GM19463 (cell line): ENCODE measurements at regions not wholly inside any gene's neighbourhood (a gene's known extent, or its start where the extent isn't known, plus 50 kb on each side); places are given as distances from the start of the nearest gene placed in this dataset.

ENCODE experiments used
- ATAC-seq: cut with Tn5 transposase; IDR thresholded peaks from one replicate; pipeline ENCODE4 v1.9.1; 2021; ENCODE audit warnings: mild to moderate bottlenecking, moderate library complexity; ENCODE audit not compliant: unreplicated experiment

DNA sequence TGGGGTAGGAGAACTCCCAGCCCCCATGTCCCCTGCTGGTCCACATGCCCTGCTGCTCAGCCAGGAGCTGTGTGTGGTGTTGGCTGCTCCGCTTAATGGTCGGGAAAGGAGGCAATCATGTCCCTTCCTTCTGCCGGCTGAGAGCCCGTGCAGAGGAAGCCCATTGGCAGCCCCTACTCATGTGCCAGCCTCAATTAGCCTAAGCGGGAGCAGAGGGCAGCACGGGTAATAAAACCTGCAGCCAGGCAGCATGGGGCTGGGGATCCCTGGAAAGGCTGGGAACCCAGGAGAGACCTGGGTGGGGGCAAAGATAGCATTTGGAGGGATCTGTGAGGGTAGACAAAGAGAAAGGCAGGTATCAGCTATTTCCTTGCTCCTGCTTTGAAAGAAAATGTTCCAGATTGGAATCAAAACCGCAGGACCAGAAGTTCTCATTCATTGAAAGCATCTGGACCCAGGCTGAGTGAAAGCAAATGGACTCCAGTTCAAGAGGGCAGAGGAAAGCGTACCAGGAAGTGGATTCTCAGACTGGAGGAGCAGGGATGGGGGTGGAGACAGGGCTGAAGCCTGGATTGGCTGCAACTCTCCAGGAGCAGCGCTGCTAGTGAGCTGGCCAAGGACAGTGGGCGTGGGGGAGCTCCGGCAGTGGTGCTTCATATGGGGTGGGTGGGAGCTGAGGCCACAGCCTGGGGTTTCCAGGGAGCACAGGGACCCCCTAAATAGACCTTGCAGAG is 103.4 kb upstream of the NECTIN1 start:
- no peak for ATAC-seq

DNA sequence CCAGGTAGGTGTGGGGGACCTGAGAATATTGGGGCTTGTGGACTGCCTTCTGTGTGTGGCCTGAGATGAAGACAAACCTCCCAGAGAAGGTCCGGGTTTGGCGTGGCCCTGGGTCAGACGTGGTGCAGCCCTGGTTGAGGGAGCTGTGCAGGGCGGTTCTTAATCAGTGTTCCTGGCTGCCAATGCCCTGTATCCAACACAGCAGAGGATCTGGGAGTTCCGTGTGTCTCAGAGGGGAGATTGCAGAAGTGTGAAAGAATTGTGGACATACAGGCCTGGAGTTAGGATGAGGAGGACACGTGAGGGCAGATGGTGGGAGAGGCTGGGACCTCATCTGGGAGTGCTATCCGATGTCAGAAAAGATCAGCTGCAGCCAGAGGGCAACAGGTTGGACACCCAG is 102.0 kb upstream of the NECTIN1 start:
- no peak for ATAC-seq

DNA sequence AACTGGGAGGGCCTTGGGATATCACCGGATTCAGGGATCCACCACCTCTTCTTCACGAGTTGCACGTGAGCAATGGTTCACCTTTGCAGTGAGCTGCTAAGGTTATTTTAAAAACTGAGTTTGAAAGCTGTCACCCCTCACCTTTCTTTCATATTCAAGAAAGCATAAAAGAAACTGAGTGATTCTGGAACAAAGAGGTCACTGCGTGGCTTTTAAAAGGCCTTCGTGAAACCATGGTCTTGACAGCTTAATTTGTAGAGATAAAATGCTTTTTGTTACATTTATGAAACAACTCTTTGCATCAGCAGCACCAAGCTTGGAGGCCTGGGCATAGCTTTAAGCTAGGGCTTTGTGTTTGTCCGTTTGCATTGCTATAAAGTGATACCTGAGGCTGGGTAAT is 101.4 kb upstream of the NECTIN1 start:
- ATAC-seq = no peak

DNA sequence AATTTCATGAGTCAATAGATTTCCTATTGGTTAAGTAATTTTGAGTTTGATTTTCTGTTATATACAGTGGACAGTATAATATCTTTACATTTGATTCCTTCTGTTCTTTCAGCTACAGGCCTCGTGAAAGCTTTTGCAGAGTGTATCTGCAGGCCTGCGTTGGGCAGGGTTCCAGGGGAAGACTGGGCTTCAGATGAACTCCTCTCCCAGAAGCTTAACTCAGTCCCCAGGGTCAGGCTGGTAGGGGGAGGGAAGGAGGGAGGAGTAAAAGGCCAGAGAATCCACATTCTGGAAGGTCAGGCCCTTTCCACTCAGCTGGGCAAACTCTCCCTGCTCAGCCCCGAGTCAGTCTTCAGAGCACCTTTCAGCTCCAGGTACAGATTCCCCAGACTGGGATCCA is 100.4 kb upstream of the NECTIN1 start:
- no peak for ATAC-seq

DNA sequence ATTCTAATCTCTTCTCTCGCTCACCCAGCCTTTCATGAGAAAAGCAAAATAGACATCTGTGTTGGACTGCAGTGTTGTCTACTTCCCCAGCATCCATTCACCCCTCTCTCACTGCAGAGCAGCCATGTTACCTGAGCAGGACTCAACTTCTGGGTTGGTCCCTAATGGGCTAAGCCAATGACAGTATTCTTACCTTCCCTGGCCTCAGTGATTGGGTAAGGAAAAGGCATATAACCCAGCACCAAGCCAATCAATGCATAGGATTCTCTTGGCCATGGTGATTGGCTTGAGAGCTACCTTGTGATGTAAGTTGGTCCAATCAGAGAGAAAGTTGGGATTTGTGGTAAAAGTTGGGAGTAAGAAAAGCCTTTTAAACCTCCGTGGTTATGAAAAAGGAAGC is 99.8 kb upstream of the NECTIN1 start:
- ATAC-seq = no peak

DNA sequence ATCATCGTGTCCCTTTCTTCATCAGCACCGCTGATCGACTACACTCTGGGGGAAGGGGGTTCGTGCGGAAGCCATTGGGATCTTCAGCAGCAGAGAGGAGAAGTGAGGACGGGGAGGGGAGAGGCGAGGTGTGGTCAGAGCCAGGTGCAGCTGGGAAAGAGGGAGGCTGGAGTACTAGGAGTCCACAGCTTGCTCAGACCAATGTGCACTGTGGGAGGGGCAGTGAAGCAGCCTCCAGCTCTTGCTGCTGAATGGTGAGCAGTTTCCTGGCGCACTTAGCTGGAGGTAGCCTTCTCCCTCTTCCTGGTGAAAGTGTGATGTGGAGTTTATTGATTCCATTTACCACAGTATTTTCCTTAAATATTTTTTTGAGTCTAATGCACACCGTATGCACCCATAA is 99.0 kb upstream of the NECTIN1 start:
- no peak for ATAC-seq

DNA sequence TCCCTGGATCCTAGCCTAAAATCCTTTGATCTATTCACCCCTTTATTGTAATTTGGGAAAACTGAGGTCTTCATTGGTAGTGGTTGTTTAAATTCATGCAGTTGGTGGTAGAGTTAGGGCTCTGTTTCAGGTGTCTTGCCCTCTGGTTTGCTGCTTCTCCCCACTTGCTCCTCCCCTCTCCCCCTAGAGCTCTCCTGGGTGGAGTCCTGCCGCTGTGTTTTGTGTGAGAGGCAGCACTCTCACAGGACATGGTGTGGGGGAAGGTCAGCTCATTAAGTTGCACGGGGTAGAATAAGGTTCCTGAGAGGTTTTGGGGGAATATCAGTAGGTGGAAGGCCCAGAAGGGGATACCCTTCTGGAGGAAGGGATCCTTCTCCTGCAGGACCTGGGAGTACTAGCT is 98.1 kb upstream of the NECTIN1 start:
- ATAC-seq = no peak

DNA sequence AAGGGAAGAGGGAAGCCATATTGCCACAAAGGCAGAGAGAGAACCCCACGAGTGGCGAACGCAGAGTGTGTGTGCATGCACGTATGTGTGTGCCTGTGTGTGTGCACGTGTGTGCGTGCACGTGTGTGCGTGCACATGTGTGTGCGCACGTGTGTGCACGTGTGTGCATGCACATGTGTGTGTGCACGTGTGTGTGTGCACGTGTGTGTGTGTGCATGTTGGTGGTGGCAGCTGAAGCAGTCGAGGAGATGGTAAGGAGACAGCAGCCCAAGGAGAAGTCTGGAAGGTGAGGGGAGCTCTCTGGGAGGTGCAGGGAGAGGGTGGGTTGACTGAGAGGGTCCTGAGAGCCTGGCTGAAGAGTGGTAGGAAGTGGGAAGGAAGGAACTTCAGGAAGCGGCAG is 94.1 kb upstream of the NECTIN1 start:
- no peak for ATAC-seq

DNA sequence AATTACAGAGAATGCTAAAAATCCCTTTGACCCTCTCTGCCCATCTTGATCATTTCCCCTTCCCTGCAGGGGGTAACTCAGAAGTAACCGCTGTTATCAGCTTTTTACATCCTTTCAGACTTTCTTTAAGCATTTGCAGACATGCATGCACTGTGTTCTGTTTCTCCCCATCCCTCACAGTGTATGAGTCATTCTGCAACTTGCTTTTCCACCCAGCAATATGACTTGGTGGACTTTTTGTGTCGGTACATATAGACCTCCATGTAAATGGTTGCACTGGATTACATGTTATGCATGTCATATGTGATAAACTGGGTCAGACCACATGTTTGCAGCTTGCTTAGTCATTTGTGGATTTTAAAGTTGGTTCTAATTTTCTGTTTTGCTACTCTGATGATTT is 87.7 kb upstream of the NECTIN1 start:
- ATAC-seq = no peak

DNA sequence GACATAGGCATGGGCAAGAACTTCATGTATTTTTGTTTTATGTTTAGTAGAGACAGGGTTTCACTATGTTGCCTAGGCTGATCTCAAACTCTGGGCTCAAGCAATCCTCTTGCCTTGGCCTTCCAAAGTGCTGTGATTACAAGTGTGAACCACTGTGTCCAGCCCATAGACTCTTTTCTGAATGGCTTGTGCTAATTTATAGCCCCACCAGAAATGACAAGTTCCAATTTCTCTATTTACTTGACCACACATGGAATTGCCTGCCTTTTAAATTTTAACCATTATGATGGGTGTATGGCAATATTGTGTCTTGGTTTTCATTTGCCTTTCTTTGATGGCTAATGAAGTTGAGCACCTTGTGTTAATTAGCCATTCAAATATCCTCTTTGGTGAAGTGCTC is 85.8 kb upstream of the NECTIN1 start:
- no peak for ATAC-seq

DNA sequence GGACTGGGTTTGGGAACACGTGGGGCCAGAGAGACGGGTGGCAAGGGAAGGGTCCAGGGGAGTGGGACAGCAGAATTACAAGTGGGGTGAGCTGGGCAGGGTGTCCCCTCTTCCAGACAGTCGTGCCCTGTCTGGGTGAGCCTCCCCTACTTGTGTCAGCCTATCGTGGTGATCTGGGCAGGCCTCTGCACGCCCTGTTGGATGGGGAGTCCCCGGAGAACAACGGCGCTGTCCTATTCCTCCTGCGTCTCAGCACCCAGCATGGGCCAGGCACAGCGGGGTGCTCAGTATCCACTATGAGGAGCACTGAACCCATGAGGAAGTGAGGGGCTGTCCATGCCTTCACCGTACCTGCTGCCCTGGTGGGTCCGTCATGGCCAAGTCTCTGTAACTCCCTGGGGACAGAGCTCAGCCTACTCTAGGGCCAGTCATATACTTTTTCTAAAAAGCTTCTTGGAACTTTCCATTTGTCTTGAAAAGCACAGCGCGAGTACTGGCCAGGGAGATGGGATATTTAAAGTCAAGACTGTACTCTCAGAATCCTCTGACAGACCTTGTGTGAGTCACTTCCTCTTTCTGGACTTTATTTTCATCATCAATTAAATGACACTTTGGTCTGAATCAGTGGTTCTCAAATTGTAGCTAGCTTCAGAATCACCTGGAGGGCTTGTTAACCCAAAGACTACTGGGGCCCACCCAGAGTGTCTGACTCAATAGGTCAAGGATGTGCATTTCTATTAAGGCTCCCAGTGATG is 81.7 kb upstream of the NECTIN1 start:
- no peak for ATAC-seq

DNA sequence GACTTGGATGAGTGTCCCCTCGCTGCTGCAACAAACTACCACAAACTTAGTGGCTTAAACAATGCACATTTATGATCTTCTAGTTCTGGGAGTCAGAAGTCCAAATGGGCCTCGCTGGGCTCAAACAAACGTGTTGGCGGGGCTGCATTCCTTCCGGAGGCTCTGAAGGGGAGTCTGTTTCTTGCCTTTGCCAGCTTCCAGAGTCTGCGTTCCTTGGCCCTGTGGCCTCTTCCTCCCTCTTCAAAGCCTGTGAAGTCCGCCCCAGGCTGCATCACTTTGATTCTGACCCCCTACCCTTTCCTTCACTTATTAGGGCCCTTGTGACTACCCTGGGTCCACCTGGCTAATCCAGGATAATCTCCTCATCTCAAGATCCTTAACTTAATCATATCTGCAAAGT is 80.3 kb upstream of the NECTIN1 start:
- no peak for ATAC-seq

DNA sequence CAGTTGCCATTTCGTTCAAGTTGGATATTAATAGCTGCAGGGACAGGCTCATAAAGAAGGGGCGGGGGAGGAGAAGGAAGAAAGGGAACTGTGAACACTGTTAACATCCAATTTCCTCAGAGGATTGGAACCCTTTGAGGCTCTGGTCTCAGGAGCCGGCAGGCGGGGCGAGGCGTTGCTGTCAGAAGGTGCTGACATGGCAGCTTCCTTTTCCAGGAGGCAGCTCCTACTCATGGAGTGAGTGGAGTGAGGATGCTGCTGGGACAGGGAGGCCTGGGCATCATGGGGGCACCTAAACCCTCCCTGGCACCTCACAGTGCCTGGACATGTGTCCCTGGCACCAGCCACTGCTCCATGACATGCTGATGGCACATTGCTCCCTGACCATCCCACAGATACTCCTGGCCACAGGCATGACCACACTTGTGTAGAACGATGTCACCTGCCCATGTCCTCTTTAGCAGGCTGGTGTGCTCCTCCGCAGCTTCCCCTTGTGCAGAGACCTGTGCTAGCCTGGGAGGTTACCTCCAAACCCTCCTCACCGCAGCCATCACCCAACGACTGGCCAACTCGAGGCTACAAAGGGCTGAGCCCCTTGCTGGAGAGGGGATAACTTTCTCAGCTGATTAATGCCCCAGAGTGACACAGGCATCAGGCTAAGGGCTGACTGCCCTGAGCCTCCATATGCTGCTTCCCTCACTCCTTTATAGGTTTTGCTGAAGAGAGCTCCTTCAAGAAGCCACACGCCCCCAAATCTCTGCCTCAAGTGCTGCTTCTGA is 79.6 kb upstream of the NECTIN1 start:
- ATAC-seq = no peak

DNA sequence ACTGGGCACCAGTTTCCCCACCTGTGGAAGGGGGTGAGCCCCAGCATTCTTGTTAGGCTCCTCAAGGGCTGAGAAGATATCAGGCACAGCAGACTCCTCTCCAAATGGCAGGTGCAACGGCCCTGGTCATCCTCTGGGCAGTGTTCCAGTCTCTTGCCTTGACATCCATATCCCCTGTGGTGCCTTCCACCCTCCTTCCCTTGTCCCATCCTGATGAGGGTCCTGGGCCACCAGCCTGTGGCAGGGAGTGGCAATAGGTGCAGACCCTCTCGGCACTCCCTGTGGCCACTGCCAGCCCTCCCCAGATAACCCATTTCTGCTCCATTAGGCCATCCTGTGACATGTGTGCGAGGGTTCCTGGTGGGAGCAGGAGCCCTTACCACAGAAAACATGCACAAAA is 78.8 kb upstream of the NECTIN1 start:
- no peak for ATAC-seq

DNA sequence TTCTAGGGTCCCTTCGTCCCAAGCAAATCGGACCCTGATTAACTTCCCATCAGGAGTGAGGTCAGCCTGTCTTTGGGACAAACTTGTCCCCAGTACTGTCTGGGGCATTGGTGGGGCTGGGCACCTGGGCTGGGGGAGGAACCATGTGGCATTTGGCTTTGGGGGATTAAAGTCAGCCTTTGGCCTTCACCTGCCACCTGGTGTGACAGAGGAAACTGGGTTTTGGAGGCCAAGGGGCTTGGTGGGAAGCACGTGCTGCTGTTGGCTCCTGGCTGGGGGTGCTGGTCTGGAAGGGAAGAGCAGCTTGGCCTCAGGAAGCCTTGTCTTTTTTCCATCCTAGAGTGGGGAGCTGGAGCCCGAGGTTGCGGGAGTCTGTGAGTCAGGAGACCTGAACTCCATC is 78.4 kb upstream of the NECTIN1 start:
- ATAC-seq = no peak

DNA sequence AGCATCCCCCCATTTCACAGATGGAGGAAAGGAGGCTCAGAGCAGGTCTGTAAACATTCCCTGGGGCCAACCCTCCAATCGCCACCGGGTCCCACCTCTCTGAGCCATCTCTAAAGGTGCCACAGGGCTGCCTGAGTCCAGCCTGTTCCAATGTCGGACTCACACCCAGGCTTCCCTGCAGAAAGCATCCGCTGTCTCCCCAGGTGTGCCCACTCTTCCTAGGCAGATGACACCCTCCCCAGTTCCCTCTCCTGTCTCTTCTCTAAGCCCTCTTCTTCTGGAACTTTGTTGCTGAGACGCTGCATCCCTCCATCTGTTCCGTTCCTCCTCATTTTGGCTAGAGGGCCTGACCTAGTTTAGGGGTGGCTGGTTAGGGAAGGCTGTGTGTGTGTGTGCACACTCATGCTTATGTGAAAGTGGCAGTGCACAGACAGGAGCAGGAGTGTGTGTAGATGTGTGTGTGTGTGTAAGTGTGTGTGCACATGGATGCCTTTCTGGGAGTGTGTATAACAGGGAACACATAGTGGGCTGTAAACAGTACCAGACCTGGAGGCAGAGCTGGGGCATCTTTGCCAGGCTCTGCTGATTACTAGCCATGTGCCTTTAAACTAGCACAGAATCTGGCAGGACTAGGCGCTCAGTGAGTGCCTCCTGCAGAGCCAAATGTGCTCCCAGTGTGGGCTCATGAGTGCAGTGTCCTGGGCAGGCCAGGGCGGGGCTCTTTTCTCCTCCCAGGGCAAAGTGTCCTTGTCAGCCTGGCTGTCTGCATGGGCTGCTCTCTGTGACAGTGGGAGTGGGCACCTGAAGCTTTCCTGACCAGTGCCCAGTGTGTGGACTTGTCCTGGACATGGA is 77.3 kb upstream of the NECTIN1 start:
- ATAC-seq = no peak

DNA sequence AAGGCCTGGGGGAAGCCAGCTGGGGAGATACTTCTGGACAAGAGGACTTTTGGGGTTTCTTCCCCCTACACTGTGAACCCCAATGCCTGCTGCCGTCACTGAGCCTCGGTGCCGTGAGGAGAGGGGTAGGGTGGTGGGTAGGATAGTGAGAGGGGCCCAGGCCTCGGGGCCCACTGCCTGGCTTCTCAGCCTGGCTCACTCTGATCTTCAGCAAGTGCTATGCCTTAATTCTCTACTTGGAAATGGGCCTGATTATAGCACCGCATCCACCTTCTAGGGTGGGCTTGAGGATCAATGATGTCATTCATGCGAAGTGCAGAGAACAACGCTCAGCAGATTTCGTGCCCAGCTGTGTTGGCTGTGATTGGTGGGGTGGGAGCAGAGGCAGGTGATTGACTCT is 76.7 kb upstream of the NECTIN1 start:
- no peak for ATAC-seq

DNA sequence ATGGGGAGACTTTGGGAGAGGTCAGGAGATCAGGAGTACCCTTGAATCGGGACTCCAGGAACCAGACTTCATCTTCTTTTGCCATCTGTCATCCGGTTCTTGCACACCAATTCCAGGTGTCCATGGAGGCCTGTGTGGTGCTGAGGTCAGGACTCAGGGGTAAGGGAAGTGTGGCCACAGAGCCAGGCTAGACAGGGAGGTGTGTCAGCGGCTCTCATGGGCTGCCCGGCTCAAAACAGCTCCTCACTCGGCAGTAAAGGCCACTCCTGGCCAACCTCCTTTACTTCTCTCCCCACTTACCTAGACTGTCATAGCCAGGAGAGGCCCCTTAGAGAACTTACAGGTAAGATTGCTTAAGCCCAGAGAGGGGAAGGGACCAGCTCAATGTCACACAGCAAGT is 75.7 kb upstream of the NECTIN1 start:
- no peak for ATAC-seq

DNA sequence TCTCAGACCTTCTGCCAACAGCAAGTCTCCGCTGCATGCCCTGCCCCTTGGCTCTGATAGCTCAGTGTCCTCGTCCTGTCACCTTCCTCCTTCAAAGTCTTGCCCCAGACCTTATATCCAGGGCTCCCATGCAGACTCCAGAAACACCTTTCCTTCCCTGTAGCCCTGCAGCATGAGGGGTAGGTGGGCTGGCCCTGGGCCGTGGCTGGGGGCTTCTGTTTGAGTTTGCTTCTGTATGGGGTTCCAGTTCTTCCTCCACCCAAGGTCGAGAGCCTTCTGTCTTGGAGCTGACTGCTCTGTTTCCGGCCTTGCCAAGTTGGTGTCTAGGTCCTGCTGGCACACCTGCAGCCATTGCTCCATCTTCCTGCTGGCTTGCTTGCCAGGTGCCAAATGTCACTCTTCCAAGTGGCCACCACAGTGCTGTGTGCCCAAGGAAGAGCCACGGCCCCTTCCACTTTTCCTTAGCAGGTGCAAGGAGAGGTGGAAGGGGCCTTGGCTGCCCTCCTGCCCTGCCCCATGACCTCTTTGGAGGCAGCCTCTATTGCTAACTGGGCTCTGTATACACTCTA is 74.8 kb upstream of the NECTIN1 start:
- ATAC-seq = no peak

DNA sequence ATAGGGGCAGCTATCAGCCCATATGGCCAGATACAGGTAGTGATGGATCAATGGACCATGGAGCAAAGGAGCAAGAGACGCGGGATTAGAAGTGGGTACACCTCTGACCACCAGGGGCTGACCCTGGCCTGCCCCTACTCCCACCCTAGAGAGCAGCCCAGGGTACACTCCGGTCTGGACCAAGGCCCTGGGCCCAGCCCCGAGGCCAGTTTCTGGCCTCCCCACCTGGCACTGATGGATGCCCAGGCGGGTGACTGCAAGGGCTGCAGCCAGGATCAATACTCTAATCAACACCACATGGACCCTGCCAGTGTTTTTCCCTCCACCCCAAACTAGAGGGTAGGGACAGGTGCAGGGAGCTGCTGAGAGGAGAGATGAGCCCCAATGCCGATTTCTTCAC is 74.1 kb upstream of the NECTIN1 start:
- ATAC-seq = no peak

DNA sequence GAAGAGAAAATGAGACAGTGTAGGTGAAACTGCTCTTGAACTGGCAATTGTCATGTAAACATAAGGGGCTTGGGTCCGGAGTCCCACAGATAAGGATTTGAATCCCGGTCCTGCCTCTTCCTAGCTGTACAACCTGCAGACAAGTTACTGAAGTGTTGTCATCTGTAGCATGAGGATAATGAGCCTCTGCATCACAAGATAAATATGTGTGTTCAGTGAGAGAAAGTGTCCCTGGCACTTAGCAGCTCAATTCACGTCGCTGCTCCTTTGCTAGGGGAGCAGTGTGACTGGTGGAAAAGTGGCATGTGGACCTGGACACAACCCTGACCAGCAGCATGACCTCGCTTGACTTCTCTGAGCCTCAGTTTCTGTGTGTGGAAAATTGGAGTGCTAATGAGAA is 73.7 kb upstream of the NECTIN1 start:
- no peak for ATAC-seq
